ENCODE measurements at regions not wholly inside any gene's neighbourhood (a gene's known extent, or its start where the extent isn't known, plus 50 kb on each side); places are given as distances from the start of the nearest gene placed in this dataset.
"Not testable (repeated sequence)": the region's sequence is repeated elsewhere in the genome, so short reads cannot be mapped to it uniquely, and the experiment has no call there.

- TF ChIP-seq, protein P1, sequence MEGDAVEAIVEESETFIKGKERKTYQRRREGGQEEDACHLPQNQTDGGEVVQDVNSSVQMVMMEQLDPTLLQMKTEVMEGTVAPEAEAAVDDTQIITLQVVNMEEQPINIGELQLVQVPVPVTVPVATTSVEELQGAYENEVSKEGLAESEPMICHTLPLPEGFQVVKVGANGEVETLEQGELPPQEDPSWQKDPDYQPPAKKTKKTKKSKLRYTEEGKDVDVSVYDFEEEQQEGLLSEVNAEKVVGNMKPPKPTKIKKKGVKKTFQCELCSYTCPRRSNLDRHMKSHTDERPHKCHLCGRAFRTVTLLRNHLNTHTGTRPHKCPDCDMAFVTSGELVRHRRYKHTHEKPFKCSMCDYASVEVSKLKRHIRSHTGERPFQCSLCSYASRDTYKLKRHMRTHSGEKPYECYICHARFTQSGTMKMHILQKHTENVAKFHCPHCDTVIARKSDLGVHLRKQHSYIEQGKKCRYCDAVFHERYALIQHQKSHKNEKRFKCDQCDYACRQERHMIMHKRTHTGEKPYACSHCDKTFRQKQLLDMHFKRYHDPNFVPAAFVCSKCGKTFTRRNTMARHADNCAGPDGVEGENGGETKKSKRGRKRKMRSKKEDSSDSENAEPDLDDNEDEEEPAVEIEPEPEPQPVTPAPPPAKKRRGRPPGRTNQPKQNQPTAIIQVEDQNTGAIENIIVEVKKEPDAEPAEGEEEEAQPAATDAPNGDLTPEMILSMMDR (conservative IDR thresholded peaks at IDR 0.05; ENCODE audit: low read length): not testable (repeated sequence)
- TF ChIP-seq EZH2phosphoT487 (IDR thresholded peaks at IDR 0.05; ENCODE audit: borderline replicate concordance): not testable (repeated sequence)
Measured at GRCh38 chr15:60181957-60182356, 177.8 kb downstream of the FOXB1 start.

Measured in Loucy (cell line).